GM19463 (cell line): ENCODE measurements at regions not wholly inside any gene's neighbourhood (a gene's known extent, or its start where the extent isn't known, plus 50 kb on each side); places are given as distances from the start of the nearest gene placed in this dataset.
"Not testable (repeated sequence)": the region's sequence is repeated elsewhere in the genome, so short reads cannot be mapped to it uniquely, and the experiment has no call there.

Experiments used
- ATAC-seq: cut with Tn5 transposase; IDR thresholded peaks from one replicate; pipeline ENCODE4 v1.9.1; 2021; ENCODE audit warnings: mild to moderate bottlenecking, moderate library complexity; ENCODE audit not compliant: unreplicated experiment

- ATAC-seq = no peak
Measured at GRCh38 chr13:38012096-38012495, 142.5 kb upstream of the TRPC4 start.

GRCh38 chr13:38008636-38009035, 139.1 kb upstream of the TRPC4 start:
- ATAC-seq = no peak

- no peak for ATAC-seq
Measured at GRCh38 chr13:38002606-38003005, 133.0 kb upstream of the TRPC4 start.

GRCh38 chr13:37997641-37998040, 128.1 kb upstream of the TRPC4 start:
- ATAC-seq = no peak

GRCh38 chr13:37995092-37995491, 125.5 kb upstream of the TRPC4 start:
- no peak for ATAC-seq

GRCh38 chr13:37986811-37987210, 117.2 kb upstream of the TRPC4 start:
- no peak for ATAC-seq

- no peak for ATAC-seq
Measured at GRCh38 chr13:37985281-37985680, 115.7 kb upstream of the TRPC4 start.

DNA sequence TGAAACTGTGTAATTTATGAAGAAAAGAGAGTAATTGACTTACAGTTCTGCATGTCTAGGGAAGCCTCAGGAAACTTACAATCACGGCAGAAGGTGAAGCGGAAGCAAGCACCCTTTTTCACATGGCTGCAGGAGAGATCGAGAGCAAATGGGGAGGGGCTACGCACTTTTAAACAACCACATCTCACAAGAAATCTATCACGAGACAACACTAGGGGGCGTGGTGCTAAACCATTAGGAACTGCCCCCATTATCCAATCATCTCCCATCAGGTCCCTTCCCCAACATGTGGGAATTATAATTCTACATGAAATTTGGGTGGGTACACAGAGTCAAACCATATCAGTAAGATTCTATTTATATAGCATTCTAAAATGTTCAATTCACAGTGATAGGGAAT, 114.8 kb upstream of the TRPC4 start:
- ATAC-seq = no peak

DNA sequence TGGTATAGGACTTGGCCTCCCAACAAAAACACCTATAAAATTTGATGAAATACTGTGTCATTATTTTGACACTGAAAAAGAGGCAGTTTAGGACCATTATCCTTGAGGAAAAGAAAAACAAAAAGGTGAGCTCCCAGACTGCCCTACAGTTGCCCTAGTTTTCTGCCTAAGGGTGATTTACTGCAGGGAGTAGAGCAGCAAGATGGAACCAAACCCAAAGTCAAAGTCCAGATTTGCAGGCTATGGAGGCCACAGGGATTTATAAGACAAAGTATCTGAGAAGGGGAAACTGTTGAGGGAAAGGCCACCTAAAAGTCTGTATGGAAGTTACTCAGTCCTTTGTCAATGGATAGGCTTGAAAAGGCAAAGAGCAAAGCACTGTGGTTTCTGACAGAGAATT, 112.4 kb upstream of the TRPC4 start:
- ATAC-seq = no peak

DNA sequence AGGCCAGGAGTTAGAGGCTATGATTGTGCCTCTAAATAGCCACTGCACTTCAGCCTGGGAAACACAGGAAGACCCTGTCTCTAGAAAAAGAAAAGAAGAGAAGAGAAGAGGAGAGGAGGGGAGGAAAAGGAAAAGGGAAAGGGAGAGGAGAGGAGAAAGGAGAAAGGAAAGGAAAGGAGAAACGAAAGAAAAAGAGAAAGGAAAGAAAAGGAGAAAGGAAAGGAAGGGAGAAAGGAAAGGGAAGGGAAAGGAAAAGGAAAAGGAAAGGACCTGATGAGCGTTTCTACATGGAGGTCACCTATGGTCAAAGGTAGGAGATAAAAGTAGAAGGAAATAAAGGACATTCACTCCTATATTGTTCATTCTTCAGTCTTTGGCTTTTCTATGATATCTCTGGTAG, 109.1 kb upstream of the TRPC4 start:
- no peak for ATAC-seq

- no peak for ATAC-seq
Measured at GRCh38 chr13:37968555-37968954, 99.0 kb upstream of the TRPC4 start.

- no peak for ATAC-seq
Measured at GRCh38 chr13:37966266-37966665, 96.7 kb upstream of the TRPC4 start.

GRCh38 chr13:37960427-37960826, 90.9 kb upstream of the TRPC4 start:
- no peak for ATAC-seq

- ATAC-seq = no peak
Measured at GRCh38 chr13:37959284-37959683, 89.7 kb upstream of the TRPC4 start.

DNA sequence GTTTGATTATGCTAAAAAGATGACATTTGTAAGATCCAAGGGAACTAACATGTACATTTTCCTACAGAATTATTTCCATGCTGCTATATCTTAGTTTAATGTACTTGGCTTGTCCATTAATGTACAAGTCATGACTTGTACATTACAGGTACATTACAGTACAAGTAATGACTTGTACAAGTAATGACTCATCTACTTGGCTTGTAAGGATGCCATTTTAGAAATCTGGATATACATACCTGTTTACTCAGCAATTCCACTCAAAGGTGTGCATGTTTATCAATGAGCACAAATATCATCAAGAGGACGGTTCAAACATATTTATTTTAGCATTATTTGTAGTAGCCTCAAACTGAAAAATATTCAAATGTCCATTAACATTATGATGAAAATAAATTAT, 87.0 kb upstream of the TRPC4 start:
- ATAC-seq = no peak

GRCh38 chr13:37954597-37954996, 85.0 kb upstream of the TRPC4 start:
- not testable (repeated sequence) for ATAC-seq

- ATAC-seq = no peak
Measured at GRCh38 chr13:37954191-37954590, 84.6 kb upstream of the TRPC4 start.

- ATAC-seq = no peak
Measured at GRCh38 chr13:37953696-37954095, 84.1 kb upstream of the TRPC4 start.

- ATAC-seq = no peak
Measured at GRCh38 chr13:37950016-37950415, 80.4 kb upstream of the TRPC4 start.

DNA sequence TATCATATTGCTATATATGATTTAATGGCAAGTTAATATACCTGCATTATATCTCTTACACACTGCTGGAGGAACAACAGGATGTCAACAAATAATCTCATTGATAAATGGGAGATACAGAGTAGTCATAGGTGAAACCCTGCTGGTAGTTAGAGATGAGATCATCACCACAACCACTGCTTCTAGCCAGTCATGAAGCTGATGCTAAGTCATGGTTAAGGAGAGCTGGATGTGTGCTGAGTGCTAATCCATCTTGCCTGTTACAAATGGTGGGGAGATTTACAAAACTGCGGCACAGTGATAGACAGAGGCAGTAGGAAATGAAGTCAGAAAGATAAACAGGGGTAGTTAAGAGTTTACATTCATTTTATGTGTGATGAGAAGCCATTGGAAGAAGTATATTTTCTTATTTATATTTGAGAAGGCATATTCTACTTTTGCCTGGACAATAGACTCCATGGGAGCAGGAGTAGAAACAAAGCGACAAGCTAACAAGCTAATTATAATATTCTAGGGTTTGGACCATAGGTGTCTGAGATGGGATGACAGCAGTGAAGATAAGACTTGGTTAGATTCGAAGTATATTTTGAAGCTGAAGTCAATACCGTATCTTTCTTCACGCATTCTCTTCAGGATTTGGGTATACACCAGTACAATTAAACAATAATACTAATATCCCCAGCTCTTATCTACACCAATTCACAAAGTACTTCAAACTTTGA, 78.0 kb upstream of the TRPC4 start:
- no peak for ATAC-seq

DNA sequence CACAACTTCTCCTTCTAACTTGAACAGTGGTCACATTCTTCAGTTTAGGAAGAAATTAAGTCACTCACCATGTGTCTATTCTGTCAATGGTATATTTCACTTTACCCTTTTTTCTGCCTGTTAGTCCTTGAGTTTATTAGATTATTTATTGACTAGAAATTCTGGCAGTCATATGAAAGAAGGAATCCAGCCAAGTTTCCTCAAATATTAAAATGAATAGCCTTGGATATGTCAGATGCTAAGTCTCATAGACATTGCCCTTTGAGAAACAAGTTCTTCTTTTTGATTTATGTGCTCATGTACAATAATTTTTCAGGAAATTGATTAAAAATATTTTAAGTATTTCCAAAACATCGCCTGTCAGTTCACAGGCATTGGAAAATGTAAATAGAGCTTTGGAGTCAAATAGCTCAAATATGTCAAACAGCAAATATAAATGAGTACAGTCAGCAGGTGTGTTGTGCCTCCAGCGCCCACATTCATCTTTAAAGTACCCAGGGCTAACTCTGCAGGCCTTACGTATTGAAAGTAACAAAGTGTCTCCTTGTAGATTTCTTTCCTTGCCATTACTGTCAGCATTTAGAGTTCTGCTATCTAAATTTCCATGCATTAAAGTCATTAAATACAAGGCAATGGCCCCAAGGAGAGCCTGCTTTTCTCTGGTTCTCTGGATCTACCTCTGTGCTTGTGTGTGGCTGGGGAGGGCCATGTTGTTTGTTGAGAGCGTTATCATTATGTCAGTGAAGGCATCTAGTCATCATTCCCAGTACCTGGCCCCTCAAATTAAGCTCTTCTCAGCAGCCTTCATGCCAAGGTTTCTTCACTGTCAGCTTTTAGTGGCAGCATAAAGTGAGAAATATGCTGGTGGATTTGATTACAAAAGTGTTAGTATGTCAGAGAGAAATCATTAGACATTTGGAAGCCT, 76.3 kb upstream of the TRPC4 start:
- ATAC-seq = no peak

- ATAC-seq = no peak
Measured at GRCh38 chr13:37944869-37945442, 75.4 kb upstream of the TRPC4 start.
